Lung (tissue), 11 donors: ENCODE measurements at regions not wholly inside any gene's neighbourhood (a gene's known extent, or its start where the extent isn't known, plus 50 kb on each side); places are given as distances from the start of the nearest gene placed in this dataset.

Source experiments
- ATAC-seq: fragments of 200-7000 bp; cut with Tn5 transposase; one replicate; pipeline ENCODE4 v1.9.1; 2020; ENCODE audit warnings: moderate number of reproducible peaks; ENCODE audit not compliant: insufficient read depth, low FRiP score
- DNase-seq, 3 donors: peaks; one replicate each; pipeline ENCODE4 v3.0.0-alpha.2; 2013 to 2017
- H3K27ac ChIP-seq, 2 donors: one replicate each; pipeline ENCODE4 v1.5.1; 2013; ENCODE audit warnings: mild to moderate bottlenecking in 2 of 2, moderate library complexity in 2 of 2, control low read depth in 1 of 2, inconsistent platforms in 1 of 2, low read depth in 1 of 2, low read length in 1 of 2
- H3K27me3 ChIP-seq, 3 donors: one replicate each; pipeline ENCODE4 v1.5.1; 2013; ENCODE audit warnings: low read length in 2 of 3; ENCODE audit not compliant: control insufficient read depth in 3 of 3, insufficient read depth in 3 of 3
- H3K36me3 ChIP-seq, 4 donors: one replicate each; pipeline ENCODE4 v1.5.1; 2013; ENCODE audit warnings: low read length in 4 of 4, mild to moderate bottlenecking in 1 of 4, moderate library complexity in 1 of 4; ENCODE audit not compliant: control insufficient read depth in 4 of 4, insufficient read depth in 4 of 4
- H3K4me1 ChIP-seq, 5 donors: one replicate each; pipeline ENCODE4 v1.5.1; 2013; ENCODE audit warnings: low read length in 5 of 5, mild to moderate bottlenecking in 2 of 5, moderate library complexity in 1 of 5; ENCODE audit not compliant: control insufficient read depth in 5 of 5, insufficient read depth in 5 of 5
- H3K4me3 ChIP-seq: one replicate; pipeline ENCODE4 v1.5.1; 2013; ENCODE audit warnings: mild to moderate bottlenecking, control low read depth, moderate library complexity
- H3K9ac ChIP-seq, 2 donors: one replicate each; pipeline ENCODE4 v1.5.1; 2013; ENCODE audit warnings: low read length in 2 of 2, control low read depth in 1 of 2; ENCODE audit not compliant: insufficient read depth in 1 of 2
- H3K9me3 ChIP-seq, 4 donors: one replicate each; pipeline ENCODE4 v1.5.1; 2013; ENCODE audit warnings: low read length in 3 of 4, mild to moderate bottlenecking in 1 of 4, moderate library complexity in 1 of 4; ENCODE audit not compliant: control insufficient read depth in 4 of 4, insufficient read depth in 3 of 4
- WGBS, 2 donors: extraction: QIAGEN DNeasy Blood & Tissue Kit; methylation state at CpG; one replicate each; pipeline ENCODE4 v1.1.7; 2013; 5-methylcytosine and 5-hydroxymethylcytosine counted together
- TF ChIP-seq, protein P1 (sequence below): IDR thresholded peaks from 2 replicates; pipeline ENCODE4 v1.5.1; 2012; ENCODE audit warnings: mild to moderate bottlenecking; ENCODE audit errors: control extremely low read depth, extremely low read depth
- donor health status: control.
- donor health status: control.
- donor health status: Bipolar disorder and iron deficiency.
- donor health status: healthy.
- donor health status: DM: yes; HTN: yes; CAD: no.

DNA sequence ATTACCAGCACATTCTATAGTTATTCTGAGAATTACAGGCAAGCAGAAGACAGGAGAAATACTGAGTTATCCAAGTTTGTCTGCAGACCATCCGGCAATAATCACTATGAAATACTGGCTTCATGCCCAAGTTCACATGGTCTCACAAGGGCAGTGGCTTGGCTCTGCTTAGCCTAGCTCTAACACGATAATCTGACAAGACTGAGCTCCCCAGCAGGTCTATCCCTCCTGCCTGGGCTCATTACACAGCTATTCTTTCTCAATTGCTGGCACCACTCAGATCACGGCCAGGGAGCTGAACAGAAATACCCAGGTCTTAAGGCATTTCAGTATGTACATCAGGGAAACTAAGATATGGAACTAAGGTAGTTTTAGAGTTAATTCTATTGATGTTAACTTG, 361.6 kb upstream of the PCDH20 start:
- Histone ChIP-seq H3K36me3 (no peaks in the 10 kb centered on the region), H3K27me3 (no peaks in the 10 kb centered on the region), H3K4me1 (peaks cover 0 to 10% (median 8%) of the 10 kb centered on the region in 5 donors), H3K27ac (no peak overlapping the region), H3K9me3 (no peaks in the 10 kb centered on the region), H3K4me3 (no peak overlapping the region), H3K9ac (no peak overlapping the region)
- TF ChIP-seq, protein P1, sequence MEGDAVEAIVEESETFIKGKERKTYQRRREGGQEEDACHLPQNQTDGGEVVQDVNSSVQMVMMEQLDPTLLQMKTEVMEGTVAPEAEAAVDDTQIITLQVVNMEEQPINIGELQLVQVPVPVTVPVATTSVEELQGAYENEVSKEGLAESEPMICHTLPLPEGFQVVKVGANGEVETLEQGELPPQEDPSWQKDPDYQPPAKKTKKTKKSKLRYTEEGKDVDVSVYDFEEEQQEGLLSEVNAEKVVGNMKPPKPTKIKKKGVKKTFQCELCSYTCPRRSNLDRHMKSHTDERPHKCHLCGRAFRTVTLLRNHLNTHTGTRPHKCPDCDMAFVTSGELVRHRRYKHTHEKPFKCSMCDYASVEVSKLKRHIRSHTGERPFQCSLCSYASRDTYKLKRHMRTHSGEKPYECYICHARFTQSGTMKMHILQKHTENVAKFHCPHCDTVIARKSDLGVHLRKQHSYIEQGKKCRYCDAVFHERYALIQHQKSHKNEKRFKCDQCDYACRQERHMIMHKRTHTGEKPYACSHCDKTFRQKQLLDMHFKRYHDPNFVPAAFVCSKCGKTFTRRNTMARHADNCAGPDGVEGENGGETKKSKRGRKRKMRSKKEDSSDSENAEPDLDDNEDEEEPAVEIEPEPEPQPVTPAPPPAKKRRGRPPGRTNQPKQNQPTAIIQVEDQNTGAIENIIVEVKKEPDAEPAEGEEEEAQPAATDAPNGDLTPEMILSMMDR = no peak
- peak; percentile 45 to 86 (median 71) for DNase-seq
- no peak for ATAC-seq
- 65 to 67% methylated on average over 3 of the region's 3 CpGs for WGBS, 2 donors

DNA sequence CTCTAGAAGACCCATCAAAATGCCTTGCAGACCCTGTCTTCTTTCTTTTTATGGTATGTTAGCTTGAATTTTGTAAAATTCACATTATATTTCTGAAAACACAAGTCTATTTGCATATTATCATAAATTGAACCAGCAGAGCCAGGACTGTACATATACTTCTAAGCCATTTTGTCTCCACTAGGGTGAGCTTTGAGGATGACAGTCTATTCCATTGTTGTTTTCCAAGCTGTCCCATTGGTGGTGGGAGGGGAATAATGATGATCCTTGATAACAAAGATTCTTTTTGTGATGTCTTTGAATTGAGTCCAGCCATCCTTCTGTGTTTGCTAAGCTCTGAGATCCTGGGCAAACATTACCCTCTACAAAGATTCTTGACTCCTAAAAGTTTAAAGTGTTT, 359.3 kb upstream of the PCDH20 start:
- no peak overlapping the region for H3K27ac ChIP-seq
- no peaks in the 10 kb centered on the region for H3K27me3 ChIP-seq
- H3K36me3 ChIP-seq = no peaks in the 10 kb centered on the region
- ATAC-seq = no peak
- no peak for DNase-seq
- TF ChIP-seq, protein P1 = no peak
- no peaks in the 10 kb centered on the region for H3K9me3 ChIP-seq
- no peak overlapping the region for H3K4me3 ChIP-seq
- H3K9ac ChIP-seq = no peak overlapping the region
- peaks cover 0 to 10% (median 8%) of the 10 kb centered on the region in 5 donors for H3K4me1 ChIP-seq

DNA sequence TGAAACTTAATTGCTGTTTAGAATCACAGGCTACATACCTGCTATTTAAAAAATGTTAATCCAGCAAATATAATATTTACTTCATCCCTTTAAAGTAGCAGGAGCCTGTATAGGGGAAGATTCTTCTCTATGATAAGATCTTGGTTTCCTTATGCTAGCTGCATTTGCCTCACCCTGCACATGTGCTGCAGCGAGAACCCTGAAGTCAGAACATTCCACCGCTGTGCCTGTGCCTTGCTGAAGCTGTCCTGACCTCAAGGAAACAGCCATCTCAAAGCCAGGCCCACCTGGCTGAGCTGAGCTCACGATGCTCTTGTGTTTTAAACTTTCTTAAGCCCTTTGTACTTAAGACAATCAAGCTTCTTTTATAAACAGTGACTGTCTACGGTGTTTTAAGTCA, 355.0 kb upstream of the PCDH20 start:
- Histone ChIP-seq H3K27me3 (no peaks in the 10 kb centered on the region), H3K9ac (no peak overlapping the region), H3K4me1 (no peaks in the 10 kb centered on the region), H3K27ac (no peak overlapping the region), H3K4me3 (no peak overlapping the region), H3K36me3 (no peaks in the 10 kb centered on the region), H3K9me3 (peaks cover 0 to 5% (median 0%) of the 10 kb centered on the region in 4 donors)
- WGBS, 2 donors = 59 to 62% methylated on average over 4 of the region's 4 CpGs
- TF ChIP-seq, protein P1 = no peak
- ATAC-seq (no peak), DNase-seq (no peak)

DNA sequence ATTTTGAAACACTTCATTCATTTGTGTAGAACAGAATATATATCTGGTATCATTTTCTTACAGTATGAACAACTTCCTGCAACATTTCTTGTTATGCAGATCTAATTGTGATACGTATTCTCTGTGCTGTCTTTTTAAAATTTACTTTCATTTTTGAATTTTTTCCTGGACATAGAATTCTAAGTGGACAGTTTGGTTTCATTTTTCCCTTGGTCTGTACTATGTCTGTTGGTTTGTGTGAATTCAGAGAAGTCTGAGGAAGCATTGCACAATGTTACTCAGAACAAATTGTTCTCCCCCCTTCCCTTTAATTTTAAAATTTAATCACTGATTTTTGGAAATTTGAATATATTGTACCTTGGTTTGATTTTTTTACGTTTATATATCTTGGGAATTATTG, 352.5 kb upstream of the PCDH20 start:
- no peaks in the 10 kb centered on the region for H3K4me1 ChIP-seq
- H3K36me3 ChIP-seq = no peaks in the 10 kb centered on the region
- ATAC-seq (no peak), DNase-seq (no peak)
- TF ChIP-seq, protein P1 = no peak
- H3K27me3 ChIP-seq = no peaks in the 10 kb centered on the region
- WGBS, 2 donors = 75 to 82% methylated on average over 2 of the region's 2 CpGs
- no peak overlapping the region for H3K27ac ChIP-seq
- H3K4me3 ChIP-seq = no peak overlapping the region
- H3K9ac ChIP-seq = no peak overlapping the region
- H3K9me3 ChIP-seq = peaks cover 0 to 5% (median 0%) of the 10 kb centered on the region in 4 donors
